ENCODE measurements at regions not wholly inside any gene's neighbourhood (a gene's known extent, or its start where the extent isn't known, plus 50 kb on each side); places are given as distances from the start of the nearest gene placed in this dataset.

- Histone ChIP-seq H4K20me1 (ENCODE audit: control insufficient read depth, insufficient read depth, low read length, poor library complexity, severe bottlenecking) (no peaks in the 10 kb centered on the region), H3K79me2 (ENCODE audit: control insufficient read depth, insufficient read depth, low read length) (no peaks in the 10 kb centered on the region), H3K4me2 (replicated peaks; ENCODE audit: low read depth, low read length, poor library complexity, severe bottlenecking) (no peak overlapping the region), H3K9ac (ENCODE audit: low read length) (no peak overlapping the region), H2AFZ (ENCODE audit: insufficient read depth, low read depth, low read length, poor library complexity, severe bottlenecking) (no peak overlapping the region), H3K27me3 (replicated peaks in 1 of 4; ENCODE audit: control extremely low read depth in 1 of 4, control insufficient read depth in 3 of 4, insufficient read depth in 4 of 4, low read length in 3 of 4) (no peaks in the 10 kb centered on the region), H3K36me3 (replicated peaks in 1 of 2; ENCODE audit: control extremely low read depth in 1 of 2, control insufficient read depth in 1 of 2, extremely low read depth in 1 of 2, insufficient read depth in 2 of 2, low read length in 1 of 2) (no peaks in the 10 kb centered on the region), H3K4me1 (ENCODE audit: control insufficient read depth in 2 of 2, insufficient read depth in 2 of 2, low read length in 2 of 2) (no peaks in the 10 kb centered on the region), H3K27ac (ENCODE audit: low read length in 2 of 2) (no peak overlapping the region), H3K4me3 (ENCODE audit: control extremely low read depth in 1 of 5, extremely low read depth in 1 of 5, insufficient read depth in 1 of 5, low read depth in 2 of 5, low read length in 4 of 5) (no peak overlapping the region), H3K9me3 (ENCODE audit: control extremely low read depth in 1 of 3, control insufficient read depth in 2 of 3, insufficient read depth in 1 of 3, low read length in 2 of 3) (peaks cover 0 to 8% (median 0%) of the 10 kb centered on the region in 3 donors)
- no peaks in the 10 kb centered on the region for H3K27me3 Mint-ChIP-seq
- H3K9me3 Mint-ChIP-seq (ENCODE audit: insufficient read depth): no peaks in the 10 kb centered on the region
- DNase-seq (no peak), ATAC-seq (ENCODE audit: low read depth) (no peak)
- ChIA-PET CTCF (no interaction called here), POLR2A (no interaction called here)
- no peak for TF ChIP-seq EZH2 (IDR thresholded peaks at IDR 0.05; ENCODE audit: borderline replicate concordance, insufficient read depth, low read depth, low read length, poor library complexity, severe bottlenecking)
- no peak for TF ChIP-seq CTCF (IDR thresholded peaks at IDR 0.05)
- intact Hi-C loops (cut with micrococcal nuclease): no loop called here
- no peak overlapping the region for H3K27ac Mint-ChIP-seq
- WGBS (ENCODE audit: insufficient coverage): 81% methylated on average over 5 of the region's 7 CpGs
- H3K4me1 Mint-ChIP-seq: no peaks in the 10 kb centered on the region
- no peak overlapping the region for H3K4me3 Mint-ChIP-seq
Observed at GRCh38 chr2:2873450-2873811, 504.2 kb downstream of the EIPR1 start.

- no peak overlapping the region for H3K27ac ChIP-seq (ENCODE audit: low read length in 2 of 2)
- ATAC-seq (ENCODE audit: low read depth) (no peak), DNase-seq (no peak)
- no peak for TF ChIP-seq CTCF (IDR thresholded peaks at IDR 0.05)
- TF ChIP-seq EZH2 (IDR thresholded peaks at IDR 0.05; ENCODE audit: borderline replicate concordance, insufficient read depth, low read depth, low read length, poor library complexity, severe bottlenecking): no peak
- intact Hi-C loops (cut with micrococcal nuclease): no loop called here
- Mint-ChIP-seq H3K27ac (no peak overlapping the region), H3K27me3 (no peaks in the 10 kb centered on the region), H3K4me1 (no peaks in the 10 kb centered on the region), H3K4me3 (no peak overlapping the region), H3K9me3 (ENCODE audit: insufficient read depth) (no peaks in the 10 kb centered on the region)
- H3K4me2 ChIP-seq (replicated peaks; ENCODE audit: low read depth, low read length, poor library complexity, severe bottlenecking): no peak overlapping the region
- ChIA-PET CTCF (no interaction called here), POLR2A (no interaction called here)
- peaks cover 0 to 3% (median 0%) of the 10 kb centered on the region in 3 donors for H3K9me3 ChIP-seq (ENCODE audit: control extremely low read depth in 1 of 3, control insufficient read depth in 2 of 3, insufficient read depth in 1 of 3, low read length in 2 of 3)
- no peak overlapping the region for H2AFZ ChIP-seq (ENCODE audit: insufficient read depth, low read depth, low read length, poor library complexity, severe bottlenecking)
- H3K36me3 ChIP-seq (replicated peaks in 1 of 2; ENCODE audit: control extremely low read depth in 1 of 2, control insufficient read depth in 1 of 2, extremely low read depth in 1 of 2, insufficient read depth in 2 of 2, low read length in 1 of 2): no peaks in the 10 kb centered on the region
- WGBS (ENCODE audit: insufficient coverage): 96% methylated on average over 3 of the region's 3 CpGs
- no peaks in the 10 kb centered on the region for H3K27me3 ChIP-seq (replicated peaks in 1 of 4; ENCODE audit: control extremely low read depth in 1 of 4, control insufficient read depth in 3 of 4, insufficient read depth in 4 of 4, low read length in 3 of 4)
- no peaks in the 10 kb centered on the region for H3K4me1 ChIP-seq (ENCODE audit: control insufficient read depth in 2 of 2, insufficient read depth in 2 of 2, low read length in 2 of 2)
- no peaks in the 10 kb centered on the region for H4K20me1 ChIP-seq (ENCODE audit: control insufficient read depth, insufficient read depth, low read length, poor library complexity, severe bottlenecking)
- no peaks in the 10 kb centered on the region for H3K79me2 ChIP-seq (ENCODE audit: control insufficient read depth, insufficient read depth, low read length)
- no peak overlapping the region for H3K9ac ChIP-seq (ENCODE audit: low read length)
- no peak overlapping the region for H3K4me3 ChIP-seq (ENCODE audit: control extremely low read depth in 1 of 5, extremely low read depth in 1 of 5, insufficient read depth in 1 of 5, low read depth in 2 of 5, low read length in 4 of 5)
Observed at GRCh38 chr2:2872713-2873449, 504.7 kb downstream of the EIPR1 start.
